ENCODE measurements at regions not wholly inside any gene's neighbourhood (a gene's known extent, or its start where the extent isn't known, plus 50 kb on each side); places are given as distances from the start of the nearest gene placed in this dataset.

- TF ChIP-seq EZH2 (IDR thresholded peaks at IDR 0.05) (no peak), POLR2AphosphoS5 (IDR thresholded peaks at IDR 0.05; ENCODE audit: borderline replicate concordance, low read depth, low read length) (no peak), FOXP2 (optimal IDR thresholded peaks at IDR 0.05; ENCODE audit: control extremely low read depth, extremely low read length, insufficient read depth) (no peak)
Observed at GRCh38 chr7:69518705-69519077, 79.6 kb upstream of the AUTS2 start.
